NT2/D1 (cell line): ENCODE measurements at regions not wholly inside any gene's neighbourhood (a gene's known extent, or its start where the extent isn't known, plus 50 kb on each side); places are given as distances from the start of the nearest gene placed in this dataset.

Experiments
- YY1 ChIP-seq: IDR thresholded peaks from 2 replicates; pipeline ENCODE4 v1.6.1; 2011; ENCODE audit not compliant: insufficient read length, insufficient read depth
- ZNF274 ChIP-seq: IDR thresholded peaks from 2 replicates; pipeline ENCODE4 v1.6.1; 2011; ENCODE audit warnings: mild to moderate bottlenecking, low read depth, low read length

- TF ChIP-seq YY1, result no peak
- TF ChIP-seq ZNF274, result no peak
Observed at GRCh38 chr5:153084511-153084910, 406.0 kb upstream of the GRIA1 start.
